IMR-90 (cell line): ENCODE measurements at regions not wholly inside any gene's neighbourhood (a gene's known extent, or its start where the extent isn't known, plus 50 kb on each side); places are given as distances from the start of the nearest gene placed in this dataset.

ENCODE experiments used
- ATAC-seq: fragments of 200-7000 bp; cut with Tn5 transposase; 2 replicates; pipeline ENCODE4 v1.9.1; 2020; ENCODE audit warnings: low read depth, mild to moderate bottlenecking, moderate library complexity
- BruUV-seq: library from RNA; stranded (reverse); fragments of 400-500 nt; replicated peaks from 2 replicates; lab custom pipeline; 2021; lab: Mats Ljungman, UMichigan
- CTCF ChIA-PET: fragments of 300-600 bp; formaldehyde crosslinking; extraction: SDS; loops from one replicate; lab custom pipeline; 2021; ENCODE audit warnings: antibody characterized with exemption; lab: Yijun Ruan, JAX
- POLR2A ChIA-PET: fragments of 300-600 bp; sonication (Branson Sonifier 250); formaldehyde crosslinking; loops from one replicate; lab custom pipeline; 2022; ENCODE audit warnings: antibody characterized with exemption; ENCODE audit not compliant: unreplicated experiment; lab: Charles Lee
- DNase-seq: peaks from one replicate; pipeline ENCODE4 v3.0.0; 2013
- H2AFZ ChIP-seq: replicated peaks from 2 replicates; pipeline ENCODE3; 2013; ENCODE audit warnings: low read length, mild to moderate bottlenecking; ENCODE audit not compliant: poor library complexity
- H2AK5ac ChIP-seq: 2 replicates; pipeline ENCODE4 v1.6.1; 2013; ENCODE audit warnings: low read depth, low read length, inconsistent platforms
- H2AK9ac ChIP-seq: replicated peaks from 2 replicates; pipeline ENCODE3; 2013; ENCODE audit warnings: mild to moderate bottlenecking, low read depth, low read length, moderate library complexity; ENCODE audit not compliant: poor library complexity
- H2BK120ac ChIP-seq: 2 replicates; pipeline ENCODE4 v1.6.1; 2013; ENCODE audit warnings: low read depth, low read length, inconsistent platforms
- H2BK15ac ChIP-seq: 3 replicates; pipeline ENCODE4 v1.6.1; 2013; ENCODE audit warnings: low read depth, low read length, inconsistent platforms
- H2BK20ac ChIP-seq: 2 replicates; pipeline ENCODE4 v1.6.1; 2013; ENCODE audit warnings: low read depth, mild to moderate bottlenecking, inconsistent platforms, low read length, moderate library complexity
- H2BK5ac ChIP-seq: 2 replicates; pipeline ENCODE4 v1.6.1; 2013; ENCODE audit warnings: mild to moderate bottlenecking, low read depth, low read length, inconsistent platforms; ENCODE audit not compliant: poor library complexity, severe bottlenecking
- H3K14ac ChIP-seq: replicated peaks from 2 replicates; pipeline ENCODE4 v1.6.1; 2013; ENCODE audit warnings: low read depth, low read length, inconsistent platforms
- H3K18ac ChIP-seq: 2 replicates; pipeline ENCODE4 v1.6.1; 2013; ENCODE audit warnings: low read depth, low read length, control low read depth
- H3K23ac ChIP-seq: 2 replicates; pipeline ENCODE4 v1.6.1; 2013; ENCODE audit warnings: low read depth, low read length, inconsistent platforms
- H3K27ac ChIP-seq: 2 replicates; pipeline ENCODE4 v1.5.1; 2013; ENCODE audit warnings: mild to moderate bottlenecking, control low read depth, low read length; ENCODE audit not compliant: insufficient read depth
- H3K27me3 ChIP-seq: 2 replicates; pipeline ENCODE4 v1.6.1; 2013; ENCODE audit warnings: low read length; ENCODE audit not compliant: control insufficient read depth, insufficient read depth
- H3K36me3 ChIP-seq: 2 replicates; pipeline ENCODE4 v1.6.1; 2013; ENCODE audit warnings: low read length, mixed read lengths; ENCODE audit not compliant: control insufficient read depth, insufficient read depth
- H3K4ac ChIP-seq: 2 replicates; pipeline ENCODE4 v1.6.1; 2013; ENCODE audit warnings: low read depth, low read length, inconsistent platforms
- H3K4me1 ChIP-seq: 2 replicates; pipeline ENCODE4 v1.6.1; 2013; ENCODE audit warnings: low read length, mixed read lengths; ENCODE audit not compliant: control insufficient read depth, insufficient read depth
- H3K4me2 ChIP-seq: 2 replicates; pipeline ENCODE4 v1.6.1; 2013; ENCODE audit warnings: low read depth, mild to moderate bottlenecking, control low read depth, low read length, moderate library complexity
- H3K4me3 ChIP-seq: 2 replicates; pipeline ENCODE4 v1.5.1; 2013; ENCODE audit warnings: low read depth, mild to moderate bottlenecking, control low read depth, low read length, moderate library complexity; ENCODE audit not compliant: insufficient read depth
- H3K56ac ChIP-seq: 2 replicates; pipeline ENCODE4 v1.6.1; 2013; ENCODE audit warnings: low read length, inconsistent platforms; ENCODE audit not compliant: insufficient read depth; ENCODE audit errors: extremely low read depth
- H3K79me1 ChIP-seq, 2 experiments: 2 replicates each; pipeline ENCODE4 v1.6.1; 2013; ENCODE audit warnings: low read length in 2 of 2, inconsistent platforms in 1 of 2, low read depth in 1 of 2
- H3K9ac ChIP-seq: 2 replicates; pipeline ENCODE4 v1.6.1; 2013; ENCODE audit warnings: low read depth, low read length, control low read depth
- H3K9me1 ChIP-seq: 2 replicates; pipeline ENCODE4 v1.6.1; 2013; ENCODE audit warnings: low read length, inconsistent platforms; ENCODE audit not compliant: insufficient read depth
- H3K9me3 ChIP-seq: 2 replicates; pipeline ENCODE4 v1.6.1; 2013; ENCODE audit warnings: low read length; ENCODE audit not compliant: control insufficient read depth, insufficient read depth
- H4K20me1 ChIP-seq: 2 replicates; pipeline ENCODE4 v1.6.1; 2013; ENCODE audit warnings: low read length, inconsistent platforms; ENCODE audit not compliant: insufficient read depth
- H4K5ac ChIP-seq: 2 replicates; pipeline ENCODE4 v1.6.1; 2013; ENCODE audit warnings: mild to moderate bottlenecking, low read depth, low read length, control low read depth
- H4K8ac ChIP-seq, 2 experiments: 2 replicates each; pipeline ENCODE4 v1.6.1; 2013; ENCODE audit warnings: low read depth in 2 of 2, low read length in 2 of 2, control low read depth in 1 of 2, inconsistent platforms in 1 of 2
- H4K91ac ChIP-seq: 2 replicates; pipeline ENCODE4 v1.6.1; 2013; ENCODE audit warnings: low read depth, low read length, inconsistent platforms; ENCODE audit not compliant: insufficient read depth
- CEBPB ChIP-seq: IDR thresholded peaks from 2 replicates; pipeline ENCODE4 v1.6.1; 2012; ENCODE audit warnings: low read depth, low read length, improper control_type of control experiment
- CHD1 ChIP-seq: IDR thresholded peaks from 2 replicates; pipeline ENCODE4 v1.6.1; 2012; ENCODE audit warnings: low read depth, low read length, improper control_type of control experiment
- FOS ChIP-seq: fragments of 150-350 bp; IDR thresholded peaks from 2 replicates; pipeline ENCODE4 v1.6.1; 2016; ENCODE audit warnings: low read depth, low read length
- RCOR1 ChIP-seq: IDR thresholded peaks from 2 replicates; pipeline ENCODE4 v1.6.1; 2012; ENCODE audit warnings: mild to moderate bottlenecking, low read length, improper control_type of control experiment; ENCODE audit not compliant: insufficient replicate concordance
- WGBS, 2 experiments: methylation state at CpG; one replicate each; pipeline versions ENCODE4 v1.1.5 to v1.1.7; 2013; ENCODE audit warnings: missing lambda C conversion rate in 2 of 2; ENCODE audit not compliant: insufficient read length in 1 of 2; ENCODE audit errors: extremely low coverage in 2 of 2; 5-methylcytosine and 5-hydroxymethylcytosine counted together
- dilution Hi-C: fragments of 300-500 bp; cut with HindIII; formaldehyde crosslinking; loops from one replicate; pipeline ENCODE4 v1.14.3; 2018; ENCODE audit warnings: low sequenced_read_pairs; ENCODE audit not compliant: unreplicated experiment
- in situ Hi-C: fragments of 300-500 bp; cut with MboI; formaldehyde crosslinking; loops from 3 replicates; pipeline ENCODE4 v1.14.3; 2019; ENCODE audit warnings: low sequenced_read_pairs, inconsistent platforms, mixed read lengths
- intact Hi-C: fragments of 100-400 bp; cut with micrococcal nuclease; formaldehyde crosslinking; loops from 2 replicates; pipeline ENCODE4 v1.10.0; 2022

GRCh38 chr10:24010436-24010970 lies 198.4 kb upstream of the KIAA1217 start:
- in situ Hi-C loops = no loop called here

More at GRCh38 chr10:24010436-24010970, 198.4 kb upstream of the KIAA1217 start:
- no peaks in the 10 kb centered on the region for H3K36me3 ChIP-seq
- H3K9me3 ChIP-seq = 0 out of 2 replicates have a peak, but pooled peaks cover 2% of the 10 kb centered on the region
- TF ChIP-seq CHD1 (no peak), CEBPB (no peak), RCOR1 (no peak), FOS (no peak)
- H3K18ac ChIP-seq = no peak overlapping the region
- no peaks in the 10 kb centered on the region for H3K4me1 ChIP-seq
- dilution Hi-C loops (no loop called here), intact Hi-C loops (no loop called here)
- no peak for ATAC-seq
- H2BK5ac ChIP-seq = no peak overlapping the region
- no peak overlapping the region for H4K5ac ChIP-seq
- no peak overlapping the region for H3K56ac ChIP-seq
- H3K27me3 ChIP-seq = no peaks in the 10 kb centered on the region
- H4K20me1 ChIP-seq = no peaks in the 10 kb centered on the region
- no peak overlapping the region for H2BK120ac ChIP-seq
- no peak overlapping the region for H2BK20ac ChIP-seq
- no peak overlapping the region for H3K4ac ChIP-seq
- no peak overlapping the region for H2AFZ ChIP-seq
- no peak overlapping the region for H4K8ac ChIP-seq
- BruUV-seq = no TSS peak
- POLR2A ChIA-PET = no interaction called here
- no peak overlapping the region for H3K23ac ChIP-seq
- CTCF ChIA-PET = interaction anchor here (0.6 kb wide), 1 partner anchor 15 kb away, joined by 3 read pairs; no protein-coding TSS in a partner anchor
- H3K4me3 ChIP-seq = no peak overlapping the region
- H3K9me1 ChIP-seq = no peaks in the 10 kb centered on the region
- no peak overlapping the region for H4K91ac ChIP-seq
- no peak for DNase-seq
- H2AK9ac ChIP-seq = no peak overlapping the region
- H3K79me1 ChIP-seq = no peaks in the 10 kb centered on the region
- H2BK15ac ChIP-seq = no peak overlapping the region
- WGBS, 2 experiments = no CpG with 5 or more reads among the region's 4 CpGs
- no peak overlapping the region for H3K14ac ChIP-seq
- H3K4me2 ChIP-seq = no peak overlapping the region
- no peak overlapping the region for H3K9ac ChIP-seq
- no peak overlapping the region for H2AK5ac ChIP-seq
- no peak overlapping the region for H3K27ac ChIP-seq
